ENCODE measurements at regions not wholly inside any gene's neighbourhood (a gene's known extent, or its start where the extent isn't known, plus 50 kb on each side); places are given as distances from the start of the nearest gene placed in this dataset.
"Not testable (repeated sequence)": the region's sequence is repeated elsewhere in the genome, so short reads cannot be mapped to it uniquely, and the experiment has no call there.

DNA sequence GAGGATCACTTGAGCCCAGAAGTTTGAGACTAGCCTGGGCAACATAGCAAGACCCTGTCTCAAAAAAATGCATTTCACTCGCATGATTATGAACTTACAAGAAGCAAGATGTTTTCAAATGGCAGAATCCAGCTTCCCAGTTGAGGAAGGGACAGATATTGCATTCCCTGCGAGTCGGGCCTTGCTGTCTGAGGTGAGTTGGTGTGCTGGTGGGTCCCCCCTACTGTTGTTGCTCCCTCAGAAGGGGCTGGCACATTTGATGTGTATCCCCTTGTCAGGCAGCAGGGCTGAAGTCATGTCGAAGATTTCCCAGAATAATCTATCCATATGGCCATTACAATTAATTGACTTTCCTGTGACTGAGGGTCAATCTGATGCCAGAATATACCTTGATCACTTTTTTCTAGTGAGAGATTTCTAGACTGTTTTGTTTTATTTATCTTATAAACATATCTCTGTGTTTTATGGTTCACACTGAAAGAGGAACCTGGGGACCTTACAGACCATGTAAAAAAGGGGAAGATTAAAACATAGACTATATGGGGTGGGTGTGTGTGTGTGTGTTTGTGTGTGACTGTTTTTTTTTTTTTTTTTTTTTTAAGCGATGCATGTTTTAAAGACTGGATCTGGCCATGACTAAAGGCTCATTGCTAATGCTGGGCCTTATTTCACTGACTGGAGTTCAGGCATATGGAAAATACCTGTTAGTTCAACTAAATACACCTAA, 112.1 kb upstream of the MRPS22 start:
- no peaks in the 10 kb centered on the region for H3K27me3 ChIP-seq
- ATAC-seq (no peak), DNase-seq (no peak)
- H3K4me3 ChIP-seq, result no peak overlapping the region
- H3K4me1 ChIP-seq, result peaks cover 0 to 13% (median 4%) of the 10 kb centered on the region in 4 donors
- TF ChIP-seq, protein P1, sequence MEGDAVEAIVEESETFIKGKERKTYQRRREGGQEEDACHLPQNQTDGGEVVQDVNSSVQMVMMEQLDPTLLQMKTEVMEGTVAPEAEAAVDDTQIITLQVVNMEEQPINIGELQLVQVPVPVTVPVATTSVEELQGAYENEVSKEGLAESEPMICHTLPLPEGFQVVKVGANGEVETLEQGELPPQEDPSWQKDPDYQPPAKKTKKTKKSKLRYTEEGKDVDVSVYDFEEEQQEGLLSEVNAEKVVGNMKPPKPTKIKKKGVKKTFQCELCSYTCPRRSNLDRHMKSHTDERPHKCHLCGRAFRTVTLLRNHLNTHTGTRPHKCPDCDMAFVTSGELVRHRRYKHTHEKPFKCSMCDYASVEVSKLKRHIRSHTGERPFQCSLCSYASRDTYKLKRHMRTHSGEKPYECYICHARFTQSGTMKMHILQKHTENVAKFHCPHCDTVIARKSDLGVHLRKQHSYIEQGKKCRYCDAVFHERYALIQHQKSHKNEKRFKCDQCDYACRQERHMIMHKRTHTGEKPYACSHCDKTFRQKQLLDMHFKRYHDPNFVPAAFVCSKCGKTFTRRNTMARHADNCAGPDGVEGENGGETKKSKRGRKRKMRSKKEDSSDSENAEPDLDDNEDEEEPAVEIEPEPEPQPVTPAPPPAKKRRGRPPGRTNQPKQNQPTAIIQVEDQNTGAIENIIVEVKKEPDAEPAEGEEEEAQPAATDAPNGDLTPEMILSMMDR (IDR thresholded peaks at IDR 0.05), result no peak
- TF ChIP-seq POLR2A (IDR thresholded peaks at IDR 0.05), result no peak
- WGBS (ENCODE audit: insufficient coverage, low coverage, low lambda C conversion rate, missing lambda C conversion rate), result 64% methylated on average over 5 of the region's 5 CpGs
- no peaks in the 10 kb centered on the region for H3K9me3 ChIP-seq
- H3K27ac ChIP-seq, result no peak overlapping the region
- intact Hi-C loops (cut with DNase I), result no loop called here
- H3K36me3 ChIP-seq, result no peaks in the 10 kb centered on the region

DNA sequence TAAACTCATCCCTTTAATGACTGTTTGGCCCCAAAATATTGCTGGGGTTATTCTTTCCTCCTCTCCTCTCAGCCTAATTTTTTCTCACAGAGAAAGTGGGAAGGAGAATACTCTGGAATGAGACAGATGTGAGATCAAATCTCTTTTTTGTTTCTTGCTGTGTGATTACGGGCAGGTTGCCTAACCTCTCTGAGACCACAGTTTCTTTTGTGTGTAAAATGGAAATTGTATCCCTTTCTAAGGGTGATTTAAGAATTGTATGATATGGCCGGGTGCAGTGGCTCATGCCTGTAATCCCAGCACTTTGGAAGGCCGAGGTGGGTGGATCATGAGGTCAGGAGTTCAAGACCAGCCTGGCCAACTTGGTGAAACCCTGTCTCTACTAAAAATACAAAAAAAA, 111.5 kb upstream of the MRPS22 start:
- ATAC-seq; intact Hi-C loops (cut with DNase I); H3K4me3 ChIP-seq; H3K9me3 ChIP-seq; H3K4me1 ChIP-seq; H3K36me3 ChIP-seq; DNase-seq; H3K27me3 ChIP-seq; H3K27ac ChIP-seq: not testable (repeated sequence)
- WGBS (ENCODE audit: insufficient coverage, low coverage, low lambda C conversion rate, missing lambda C conversion rate), result 88% methylated on average over 3 of the region's 3 CpGs

DNA sequence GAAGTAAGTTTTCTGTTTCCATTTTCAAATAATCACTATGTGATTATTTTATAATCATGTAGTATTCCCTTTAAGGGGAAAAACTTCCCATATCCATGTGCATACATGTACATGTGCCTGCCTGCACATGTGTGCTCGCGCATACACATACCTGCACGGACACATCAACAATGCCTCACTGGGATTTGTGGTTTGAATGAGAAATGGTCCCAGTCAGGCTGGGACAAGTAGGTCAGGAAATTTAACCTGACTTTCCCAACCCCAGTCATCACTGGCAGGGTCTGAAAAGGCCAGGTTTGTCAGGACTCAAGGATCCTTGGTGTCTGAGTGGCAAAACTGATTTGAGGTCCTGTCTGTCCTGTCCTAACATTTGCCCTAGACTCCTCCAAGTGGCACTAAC, 109.3 kb upstream of the MRPS22 start:
- Histone ChIP-seq H3K4me1 (no peaks in the 10 kb centered on the region), H3K36me3 (no peaks in the 10 kb centered on the region), H3K27ac (no peak overlapping the region), H3K4me3 (no peak overlapping the region), H3K27me3 (no peaks in the 10 kb centered on the region), H3K9me3 (no peaks in the 10 kb centered on the region)
- DNase-seq, result no peak
- ATAC-seq, result no peak
- intact Hi-C loops (cut with DNase I), result no loop called here
- WGBS (ENCODE audit: insufficient coverage, low coverage, low lambda C conversion rate, missing lambda C conversion rate), result 71% methylated on average over 3 of the region's 3 CpGs
- TF ChIP-seq POLR2A (IDR thresholded peaks at IDR 0.05), result no peak
- TF ChIP-seq, protein P1 (IDR thresholded peaks at IDR 0.05), result no peak

DNA sequence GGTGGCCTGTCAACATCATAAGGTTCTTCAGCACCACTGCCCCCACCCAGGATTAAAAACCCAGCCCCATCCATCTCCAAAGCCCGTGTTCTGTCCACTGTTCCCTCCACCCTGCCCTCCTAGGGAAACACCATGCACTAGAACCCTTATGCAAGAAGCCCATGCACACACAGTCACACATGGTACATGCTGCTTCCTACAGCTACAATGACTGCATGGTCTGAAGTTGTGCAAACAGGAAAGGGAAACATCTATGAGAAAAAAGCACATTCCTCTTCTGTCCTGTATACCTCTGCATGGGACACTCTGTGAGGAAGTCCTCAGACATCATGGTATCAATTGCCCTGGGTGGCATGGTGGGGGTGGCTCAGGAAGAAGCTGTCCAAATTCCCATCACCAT, 108.6 kb upstream of the MRPS22 start:
- no peak for ATAC-seq
- WGBS (ENCODE audit: insufficient coverage, low coverage, low lambda C conversion rate, missing lambda C conversion rate), result no CpG with 5 or more reads among the region's 1 CpG

DNA sequence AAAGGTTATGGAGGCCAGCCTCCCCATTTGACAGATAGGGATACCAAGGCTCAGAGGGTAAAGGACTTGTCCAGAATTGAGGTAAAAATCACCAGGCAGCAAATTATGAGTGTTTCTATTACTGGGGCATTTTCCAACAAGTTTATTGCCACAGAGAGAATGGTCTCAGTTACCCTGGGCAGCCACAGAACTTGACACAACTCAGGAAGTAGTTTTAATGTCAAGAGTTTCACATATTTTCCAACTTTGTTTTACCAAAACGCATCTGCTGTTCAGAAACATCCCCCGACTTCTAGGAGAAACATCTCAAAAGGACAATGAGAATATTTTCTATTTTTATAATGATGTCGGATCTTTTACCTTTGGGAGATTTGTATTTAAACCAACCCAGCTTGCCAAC, 107.5 kb upstream of the MRPS22 start:
- ATAC-seq, result no peak
- DNase-seq, result no peak
- intact Hi-C loops (cut with DNase I), result no loop called here
- Histone ChIP-seq H3K4me3 (no peak overlapping the region), H3K27ac (no peak overlapping the region), H3K9me3 (no peaks in the 10 kb centered on the region), H3K36me3 (no peaks in the 10 kb centered on the region), H3K4me1 (no peaks in the 10 kb centered on the region), H3K27me3 (no peaks in the 10 kb centered on the region)
- TF ChIP-seq, protein P1 (IDR thresholded peaks at IDR 0.05), result no peak
- TF ChIP-seq POLR2A (IDR thresholded peaks at IDR 0.05), result no peak
- WGBS (ENCODE audit: insufficient coverage, low coverage, low lambda C conversion rate, missing lambda C conversion rate), result 81% methylated on average over 3 of the region's 3 CpGs

More for the DNA sequence above, 108.6 kb upstream of the MRPS22 start:
- no peaks in the 10 kb centered on the region for H3K36me3 ChIP-seq
- no peak overlapping the region for H3K4me3 ChIP-seq
- no peak for TF ChIP-seq POLR2A (IDR thresholded peaks at IDR 0.05)
- TF ChIP-seq, protein P1 (IDR thresholded peaks at IDR 0.05), result no peak
- no peaks in the 10 kb centered on the region for H3K27me3 ChIP-seq
- no peak overlapping the region for H3K27ac ChIP-seq
- H3K4me1 ChIP-seq, result no peaks in the 10 kb centered on the region
- DNase-seq, result no peak
- H3K9me3 ChIP-seq, result no peaks in the 10 kb centered on the region
- intact Hi-C loops (cut with DNase I), result no loop called here
